H1 (cell line): ENCODE measurements at regions not wholly inside any gene's neighbourhood (a gene's known extent, or its start where the extent isn't known, plus 50 kb on each side); places are given as distances from the start of the nearest gene placed in this dataset.

ENCODE experiments used
- CHD7 ChIP-seq: fragments of 300-600 bp; sonication (generic); IDR thresholded peaks from 2 replicates; pipeline ENCODE4 v1.7.1; 2012; ENCODE audit warnings: low read length, moderate library complexity, mild to moderate bottlenecking, inconsistent platforms; ENCODE audit not compliant: insufficient replicate concordance
- GABPA ChIP-seq: IDR thresholded peaks from 2 replicates; pipeline ENCODE4 v1.6.1; 2011; ENCODE audit warnings: mild to moderate bottlenecking, low read length, moderate library complexity, borderline replicate concordance; ENCODE audit not compliant: insufficient read depth
- NANOG ChIP-seq: IDR thresholded peaks from 2 replicates; pipeline ENCODE4 v1.6.1; 2011; ENCODE audit warnings: low read length, low read depth, mild to moderate bottlenecking, inconsistent platforms; ENCODE audit not compliant: insufficient read depth, poor library complexity, severe bottlenecking
- NRF1 ChIP-seq: IDR thresholded peaks from 2 replicates; pipeline ENCODE4 v1.6.1; 2011; ENCODE audit warnings: mild to moderate bottlenecking, low read depth, low read length, improper control_type of control experiment
- POU5F1 ChIP-seq: IDR thresholded peaks from 2 replicates; pipeline ENCODE4 v1.6.1; 2011; ENCODE audit warnings: low read depth, mild to moderate bottlenecking, low read length, moderate library complexity
- RAD21 ChIP-seq, 2 experiments: IDR thresholded peaks in 1 of 2; conservative IDR thresholded peaks in 1 of 2; 2 replicates each; pipeline ENCODE4 v1.6.1; 2011; ENCODE audit warnings: low read depth in 2 of 2, low read length in 2 of 2, improper control_type of control experiment in 1 of 2, inconsistent platforms in 1 of 2, mild to moderate bottlenecking in 1 of 2, moderate library complexity in 1 of 2
- TCF12 ChIP-seq: IDR thresholded peaks from 2 replicates; pipeline ENCODE4 v1.6.1; 2011; ENCODE audit warnings: low read depth, mild to moderate bottlenecking, low read length
- ZNF274 ChIP-seq: IDR thresholded peaks from 2 replicates; pipeline ENCODE4 v1.7.0; 2012; ENCODE audit warnings: low read length, borderline replicate concordance; ENCODE audit errors: extremely low read depth

- no peak for TF ChIP-seq CHD7
- TF ChIP-seq GABPA, result no peak
- no peak for TF ChIP-seq TCF12
- TF ChIP-seq NRF1, result no peak
- no peak for TF ChIP-seq POU5F1
- no peak for TF ChIP-seq NANOG
- TF ChIP-seq ZNF274, result no peak
- no peak for TF ChIP-seq RAD21 (IDR thresholded peaks at IDR 0.05 in 1 of 2, conservative IDR thresholded peaks at IDR 0.05 in 1 of 2; ENCODE audit: low read depth in 2 of 2, low read length in 2 of 2)
Observed at GRCh38 chr14:83827383-83827782, 1702.6 kb upstream of the FLRT2 start (continued).
